Stimulated activated CD4-positive, alpha-beta T cell treated with anti-CD3 and anti-CD28 coated beads, Interleukin-2, amount 100 ng/mL, for 24 hours (primary cell): ENCODE measurements at regions not wholly inside any gene's neighbourhood (a gene's known extent, or its start where the extent isn't known, plus 50 kb on each side); places are given as distances from the start of the nearest gene placed in this dataset.
A peak's percentile ranks its signal among the peaks of the same experiment; 100 is the strongest.
"Not testable (repeated sequence)": the region's sequence is repeated elsewhere in the genome, so short reads cannot be mapped to it uniquely, and the experiment has no call there.

Experiments used
- DNase-seq, 2 donors: peaks; one replicate each; pipeline ENCODE4 v3.0.0-alpha.2; 2020

DNA sequence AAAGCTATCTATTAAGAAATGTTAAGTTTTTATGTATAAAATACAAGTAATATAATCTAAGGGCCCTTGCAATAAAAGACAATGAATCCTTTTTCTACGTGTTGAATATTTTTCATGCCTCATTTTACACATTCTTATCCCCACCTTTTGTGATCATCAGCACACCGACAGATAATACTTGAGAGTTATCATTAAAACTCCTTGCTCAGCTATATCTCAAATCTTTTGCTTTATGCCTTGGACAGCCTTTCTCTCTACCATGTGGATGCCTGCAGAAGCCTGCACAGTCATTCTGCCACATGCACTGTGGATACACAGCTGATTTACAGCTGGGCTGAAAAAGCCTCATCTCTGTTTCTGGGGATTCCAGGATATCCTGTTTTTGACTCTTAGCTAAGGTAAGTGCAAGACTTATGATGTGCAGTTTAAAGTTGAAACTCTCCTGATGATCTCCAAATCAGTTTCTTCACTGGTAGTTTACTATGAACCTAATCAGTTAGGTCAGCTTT, 1565.1 kb downstream of the SI start:
- no peak for DNase-seq

DNA sequence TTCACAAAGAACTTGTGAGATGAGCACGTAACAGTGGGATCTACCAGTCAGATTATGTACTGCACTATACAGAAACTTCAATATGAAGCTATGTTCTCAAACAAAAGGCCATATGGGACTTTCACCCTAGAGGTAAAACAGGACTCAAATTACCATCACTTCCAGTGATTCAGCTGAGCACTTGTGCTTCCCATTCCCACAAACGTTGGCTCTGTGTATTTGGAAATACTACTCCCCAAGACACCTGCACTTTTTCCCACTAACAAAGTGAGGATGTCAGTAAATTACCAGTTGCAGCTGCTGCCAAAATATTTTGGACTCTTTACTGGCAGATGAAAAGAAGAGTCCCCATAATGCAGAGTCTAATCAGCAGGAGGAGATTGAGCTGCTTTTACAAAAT, 1570.1 kb downstream of the SI start:
- DNase-seq, result no peak

DNA sequence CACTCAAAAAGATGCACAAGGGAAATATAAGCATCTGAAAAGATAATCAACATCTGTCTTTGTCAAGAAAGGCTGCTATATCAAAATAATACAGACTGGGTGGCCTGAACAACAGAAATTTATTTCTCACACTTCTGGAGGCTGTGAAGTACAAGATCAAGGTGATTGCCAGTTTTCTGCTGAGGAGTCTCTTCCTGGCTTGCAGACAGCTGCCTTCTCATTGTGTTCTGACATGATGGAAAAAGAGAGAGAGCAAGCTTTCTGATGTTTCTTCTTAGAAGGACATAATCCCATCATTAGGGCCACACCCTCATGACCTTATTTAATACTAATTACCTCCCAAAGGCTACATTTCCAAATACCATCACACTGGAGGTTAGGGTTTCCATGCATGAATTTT, 1573.3 kb downstream of the SI start:
- DNase-seq, result no peak

DNA sequence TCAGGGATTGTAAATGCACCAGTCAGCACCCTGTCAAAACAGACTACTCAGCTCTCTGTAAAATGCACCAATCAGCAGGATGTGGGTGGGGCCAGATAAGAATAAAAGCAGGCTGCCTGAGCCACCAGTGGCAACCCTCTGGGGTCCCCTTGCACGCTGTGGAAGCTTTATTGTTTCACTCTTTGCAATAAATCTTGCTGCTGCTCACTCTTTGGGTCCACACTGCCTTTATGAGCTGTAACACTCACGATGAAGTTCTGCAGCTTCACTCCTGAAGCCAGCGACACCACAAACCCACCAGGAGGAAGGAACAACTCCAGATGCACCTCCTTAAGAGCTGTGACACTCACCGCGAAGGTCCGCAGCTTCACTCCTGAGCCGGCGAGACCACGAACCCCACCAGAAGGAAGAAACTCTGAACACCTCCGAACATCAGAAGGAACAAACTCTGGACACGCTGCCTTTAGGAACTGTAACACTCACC, 1578.5 kb downstream of the SI start:
- DNase-seq, result not testable (repeated sequence)

DNA sequence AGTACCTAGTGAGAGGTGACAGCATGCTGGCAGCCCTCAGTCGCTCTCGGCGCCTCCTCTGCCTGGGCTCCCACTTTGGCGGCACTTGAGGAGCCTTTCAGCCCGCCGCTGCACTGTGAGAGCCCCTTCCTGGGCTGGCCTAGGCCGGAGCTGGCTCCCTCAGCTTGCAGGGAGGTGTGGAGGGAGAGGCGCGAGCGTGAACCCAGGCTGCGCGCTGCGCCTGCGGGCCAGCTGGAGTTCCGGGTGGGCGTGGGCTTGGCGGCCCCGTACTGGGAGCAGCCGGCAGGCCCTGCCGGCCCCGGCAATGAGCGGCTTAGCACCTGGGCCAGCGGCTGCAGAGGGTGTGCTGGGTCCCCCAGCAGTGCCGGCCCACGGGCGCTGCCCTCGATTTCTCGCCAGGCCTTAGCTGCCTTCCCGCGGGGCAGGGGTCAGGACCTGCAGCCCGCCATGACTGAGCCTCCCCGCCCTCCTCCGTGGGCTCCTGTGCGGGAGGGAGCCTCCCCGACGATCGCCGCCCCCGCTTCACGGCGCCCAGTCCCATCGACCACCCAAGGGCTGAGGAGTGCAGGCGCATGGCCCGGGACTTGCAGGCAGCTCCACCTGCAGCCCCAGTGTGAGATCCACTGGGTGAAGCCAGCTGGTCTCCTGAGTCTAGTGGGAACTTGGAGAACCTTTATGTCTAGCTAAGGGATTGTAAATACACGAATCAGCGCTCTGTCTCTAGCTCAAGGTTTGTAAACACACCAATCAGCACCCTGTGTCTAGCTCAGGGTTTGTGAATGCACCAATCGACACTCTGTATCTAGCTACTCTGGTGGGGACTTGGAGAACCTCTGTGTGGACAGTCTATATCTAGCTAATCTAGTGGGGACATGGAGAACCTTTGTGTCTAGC, 1579.2 kb downstream of the SI start:
- DNase-seq, result not testable (repeated sequence)

DNA sequence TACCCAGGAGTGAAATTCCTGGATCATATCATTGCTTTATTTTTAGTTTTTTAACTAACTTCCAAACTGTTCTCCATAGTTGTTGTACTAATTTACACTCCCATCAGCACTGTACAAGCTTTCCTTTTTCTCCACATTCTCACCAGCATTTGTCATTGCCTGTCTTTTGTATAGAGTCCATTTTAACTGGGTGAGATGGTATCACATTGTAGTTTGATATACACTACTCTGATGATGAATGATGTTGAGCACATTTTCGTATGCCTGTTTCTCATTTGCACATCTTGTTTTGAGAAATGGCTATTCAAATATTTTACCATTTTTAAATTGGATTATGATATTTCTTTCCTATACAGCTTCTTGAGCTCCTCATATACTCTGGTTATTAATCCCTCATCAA, 1586.6 kb downstream of the SI start:
- DNase-seq, result no peak

DNA sequence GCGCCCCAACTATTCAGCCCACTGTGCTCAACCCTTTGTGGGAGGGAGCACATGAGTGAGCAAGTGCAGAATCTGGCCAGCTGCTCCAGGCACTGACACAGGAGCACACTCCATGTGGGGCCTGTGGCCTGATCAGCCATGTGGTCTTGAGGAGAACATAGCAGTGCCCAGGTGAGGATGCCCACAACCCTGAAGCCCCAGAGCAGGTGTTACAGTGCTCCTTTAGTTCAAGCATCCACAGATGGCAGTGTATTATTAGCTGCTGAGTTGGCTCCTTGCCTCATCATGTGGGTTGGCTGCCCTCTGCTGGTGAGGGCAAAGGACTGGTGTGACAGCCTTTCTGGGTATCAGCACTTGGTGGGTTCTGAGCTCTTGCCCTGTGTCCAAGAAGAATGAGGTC, 1588.2 kb downstream of the SI start:
- DNase-seq, result peak in 1 of 2 donors; percentile 36

DNA sequence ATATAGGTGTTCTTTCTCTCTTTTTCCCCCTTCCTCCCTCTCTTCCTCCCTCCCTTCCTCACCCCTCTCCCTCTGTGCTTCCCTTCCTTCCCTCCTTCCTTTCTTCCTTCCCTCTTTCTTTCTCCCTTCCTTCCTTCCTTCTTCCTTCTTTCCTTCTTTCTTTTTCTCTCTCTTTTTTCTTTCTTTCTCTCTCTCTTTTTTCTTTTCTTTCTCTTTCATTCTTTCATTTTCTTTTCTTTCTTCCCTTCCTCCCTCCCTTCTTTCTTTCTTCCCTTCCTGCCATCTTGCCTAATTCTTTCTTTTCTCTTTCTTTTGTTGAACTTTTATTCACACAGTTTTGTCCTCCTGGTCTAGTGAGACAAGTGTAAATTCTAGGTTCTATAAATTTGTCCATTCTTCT, 1595.6 kb downstream of the SI start:
- no peak for DNase-seq

DNA sequence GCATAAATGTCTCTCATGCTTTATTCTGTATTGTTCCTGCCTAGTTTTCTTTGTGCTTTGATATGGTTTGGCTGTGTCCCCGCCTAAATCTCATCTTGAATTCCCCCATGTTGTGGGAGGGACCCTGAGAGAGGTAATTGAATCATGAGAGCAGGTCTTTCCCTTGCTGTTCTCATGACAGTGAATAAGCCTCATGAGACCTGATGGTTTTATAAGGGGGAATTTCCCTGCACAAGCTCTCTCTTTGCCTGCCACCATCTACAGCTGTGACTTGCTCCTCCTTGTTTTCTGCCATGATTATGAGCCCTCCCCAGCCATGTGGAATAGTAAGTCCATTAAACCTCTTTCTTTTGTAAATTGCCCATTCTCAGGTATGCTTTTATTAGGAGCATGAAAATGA, 1596.6 kb downstream of the SI start:
- DNase-seq, result no peak

DNA sequence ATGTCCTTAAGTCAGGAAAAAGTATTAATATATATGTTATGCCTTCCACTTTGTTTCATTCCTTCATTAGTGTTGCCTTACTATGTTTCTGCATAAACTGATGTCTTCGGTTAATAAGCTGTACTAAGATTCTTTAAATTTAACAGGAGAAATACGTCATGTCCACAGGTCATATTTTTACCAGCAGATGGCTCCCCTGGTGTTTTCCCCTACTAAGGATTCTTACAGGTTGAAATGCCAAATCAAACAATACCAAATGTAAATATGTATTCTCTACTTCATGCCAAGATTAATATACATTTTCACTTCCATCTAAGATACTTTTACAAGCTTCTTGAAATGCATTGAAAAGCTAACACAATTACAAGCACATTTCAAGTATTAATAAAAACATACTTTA, 1602.1 kb downstream of the SI start:
- DNase-seq, result no peak

DNA sequence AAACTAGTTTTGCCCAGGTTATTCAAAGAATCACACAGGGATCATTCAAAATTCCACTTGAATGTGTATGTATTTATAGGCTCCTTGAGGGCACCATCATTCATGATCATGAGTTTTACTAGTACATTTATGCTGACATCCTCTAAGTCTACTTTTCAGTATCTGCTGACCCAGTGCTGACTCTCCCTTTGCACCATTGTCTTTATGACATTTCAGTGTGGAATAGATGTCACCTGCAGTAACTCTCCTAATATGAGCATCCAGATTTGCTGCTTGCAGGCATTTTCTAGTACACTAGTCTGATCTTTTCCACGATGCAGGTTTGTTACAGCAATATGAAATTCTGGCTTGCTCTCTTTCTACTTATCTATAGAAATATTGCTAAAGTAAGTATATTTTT, 1603.5 kb downstream of the SI start:
- no peak for DNase-seq

DNA sequence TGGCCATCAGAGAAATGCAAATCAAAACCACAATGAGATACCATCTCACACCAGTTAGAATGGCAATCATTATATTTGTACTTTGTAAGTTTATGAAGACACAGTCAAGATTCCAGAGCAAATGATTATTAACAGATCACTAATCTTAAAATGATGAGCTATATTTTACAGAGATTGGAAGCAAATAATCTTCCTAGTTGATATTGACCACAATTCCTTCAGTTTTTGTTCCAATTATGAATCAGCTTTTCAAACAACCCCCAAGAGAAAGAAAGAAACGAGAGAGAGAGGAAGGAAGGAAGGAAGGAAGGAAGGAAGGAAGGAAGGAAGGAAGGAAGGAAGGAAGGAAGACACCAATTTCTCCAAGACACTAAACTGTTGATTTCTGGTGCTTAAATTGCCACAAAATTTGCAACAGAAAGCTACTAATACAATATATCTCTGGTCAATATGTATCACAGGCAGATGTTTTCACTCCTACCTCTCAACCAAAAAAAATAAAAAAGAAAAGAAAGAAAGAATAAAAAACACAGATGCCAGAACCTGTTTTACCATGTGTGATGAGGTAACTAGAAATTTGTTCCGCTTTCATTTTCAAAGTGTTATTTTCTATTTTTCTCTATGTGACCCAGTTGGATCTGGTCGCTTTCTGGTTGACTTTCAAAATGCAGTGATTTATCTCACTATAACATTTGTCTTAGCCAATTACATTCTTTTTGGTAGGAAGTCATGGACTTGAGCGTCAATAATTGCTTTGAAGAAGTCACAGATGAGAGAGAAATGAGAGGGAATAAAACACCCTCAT, 1609.6 kb downstream of the SI start:
- no peak for DNase-seq

DNA sequence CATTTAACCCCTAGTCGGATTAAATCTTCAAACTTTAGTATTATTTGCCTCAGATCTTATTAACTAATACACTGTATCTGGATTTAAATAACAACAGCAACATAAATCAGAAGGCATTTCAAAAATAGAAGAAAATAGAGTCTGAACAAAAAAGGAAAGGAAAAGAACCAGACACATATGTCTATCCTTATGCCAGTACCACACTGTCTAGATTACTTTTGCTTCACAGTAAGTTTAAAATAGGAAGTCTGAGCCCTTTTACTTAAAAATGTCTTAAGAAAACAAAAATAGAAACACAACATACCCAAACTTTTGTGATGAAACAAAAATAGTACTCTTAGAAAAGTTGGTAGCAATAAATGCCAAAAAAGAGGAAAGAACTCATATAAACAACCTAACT, 1615.8 kb downstream of the SI start:
- no peak for DNase-seq

DNA sequence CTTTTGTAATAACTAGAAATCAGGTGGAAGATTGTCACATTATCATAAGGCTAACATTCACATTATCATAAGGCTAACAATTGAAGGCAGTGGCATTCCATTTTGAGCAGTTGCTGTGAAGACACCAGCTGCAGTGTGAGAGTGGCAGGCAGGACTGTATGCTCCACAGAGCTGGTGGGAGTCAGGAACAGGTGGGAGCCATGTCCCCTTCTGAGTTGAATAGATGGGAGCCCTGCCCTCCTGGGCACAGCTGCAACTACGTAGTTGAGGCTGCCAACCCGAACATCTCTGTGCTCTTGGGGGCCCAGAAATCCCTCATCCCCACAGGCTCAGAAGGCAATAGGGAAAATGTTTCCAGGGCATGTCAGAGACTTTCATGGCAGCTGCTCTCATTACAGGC, 1627.6 kb downstream of the SI start:
- DNase-seq, result no peak

DNA sequence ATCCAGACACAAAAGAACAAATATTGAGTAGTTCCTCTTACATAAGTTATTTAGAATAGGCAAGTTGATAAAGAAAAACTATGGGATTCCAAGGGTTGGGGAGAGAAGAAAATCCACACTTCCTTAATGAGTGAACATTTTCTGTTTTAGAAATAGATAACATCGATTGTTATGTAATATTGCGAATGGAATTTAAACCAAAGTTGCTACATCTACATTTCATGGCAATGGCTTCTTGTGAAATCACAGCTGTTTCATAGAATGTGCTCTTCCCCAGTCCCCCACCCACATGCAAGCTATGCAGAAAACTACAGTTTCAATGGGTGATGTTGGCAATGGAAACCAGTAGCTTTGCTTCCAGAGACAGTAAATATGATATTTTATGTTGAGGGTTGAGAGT, 1639.5 kb downstream of the SI start:
- DNase-seq, result no peak

DNA sequence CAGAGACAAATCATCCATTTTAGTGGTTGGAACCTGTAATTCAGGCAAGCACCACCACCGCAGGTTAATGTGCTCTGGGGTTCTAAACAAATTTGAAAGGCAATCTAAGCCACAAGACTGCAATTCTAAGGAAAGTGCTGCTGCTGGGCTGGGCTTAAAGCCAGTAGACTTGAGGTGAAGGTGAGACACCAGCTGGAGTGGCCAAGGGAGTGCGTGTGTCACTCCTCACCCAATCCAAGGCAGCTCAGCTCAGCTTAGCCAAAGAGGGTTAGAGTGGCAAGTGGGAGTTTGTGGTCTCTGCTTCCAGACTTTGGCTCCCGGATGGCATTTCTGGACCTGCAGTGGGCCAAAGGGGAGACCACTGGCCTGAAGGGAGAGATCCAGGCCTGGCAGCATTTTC, 1655.6 kb downstream of the SI start:
- no peak for DNase-seq

DNA sequence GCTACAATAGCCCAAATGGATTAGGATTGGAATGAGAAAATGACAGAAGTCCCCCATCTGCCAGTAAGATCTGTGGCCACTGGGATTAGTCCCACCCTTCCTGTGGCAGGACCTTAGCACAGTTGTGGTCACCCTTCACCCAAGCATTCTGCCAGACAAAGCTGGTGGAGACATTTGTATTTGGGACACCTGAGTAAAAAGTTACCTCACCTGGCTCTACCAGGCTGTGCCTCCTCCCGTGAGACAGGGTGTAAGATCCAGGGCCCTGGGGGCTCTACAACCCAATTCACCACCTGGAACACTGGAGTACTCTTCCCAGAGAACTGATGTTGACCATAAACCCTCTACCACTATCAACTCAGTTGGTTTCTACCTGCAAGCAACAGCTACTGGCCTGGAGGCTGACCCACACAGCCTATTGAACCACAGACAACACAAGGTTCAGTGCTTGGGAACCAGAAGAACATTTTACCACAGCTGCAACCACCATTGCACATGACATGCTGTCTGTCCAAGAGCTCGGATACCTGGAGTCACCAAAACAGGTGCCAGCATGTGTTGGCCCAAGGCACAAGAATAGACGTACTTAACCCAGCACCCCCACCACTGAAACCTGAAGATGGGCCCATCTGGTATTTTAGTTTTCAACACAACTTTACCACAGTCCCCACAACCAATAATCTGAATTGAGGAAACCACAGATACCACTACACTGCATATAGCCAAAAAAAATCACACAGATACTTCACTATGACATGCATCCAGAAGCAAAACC, 1686.7 kb downstream of the SI start:
- no peak for DNase-seq

DNA sequence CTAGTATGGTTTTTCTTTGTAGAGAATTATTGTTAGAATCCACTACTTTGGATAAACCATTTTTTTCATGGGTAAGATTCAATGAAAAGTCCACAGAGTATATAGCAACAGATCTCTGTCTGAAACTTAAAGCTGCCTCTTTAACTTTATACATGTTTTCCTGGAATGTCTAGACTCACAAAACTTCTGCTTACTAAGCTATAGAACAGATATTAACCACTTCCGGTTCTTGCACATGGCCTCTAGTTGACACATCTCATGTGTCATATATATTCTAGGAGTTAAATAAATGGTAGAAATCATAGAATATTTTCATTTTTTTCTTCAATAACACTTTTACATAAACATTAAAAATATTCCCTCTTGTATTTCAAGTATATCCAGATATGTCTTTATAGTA, 1693.9 kb downstream of the SI start:
- no peak for DNase-seq

DNA sequence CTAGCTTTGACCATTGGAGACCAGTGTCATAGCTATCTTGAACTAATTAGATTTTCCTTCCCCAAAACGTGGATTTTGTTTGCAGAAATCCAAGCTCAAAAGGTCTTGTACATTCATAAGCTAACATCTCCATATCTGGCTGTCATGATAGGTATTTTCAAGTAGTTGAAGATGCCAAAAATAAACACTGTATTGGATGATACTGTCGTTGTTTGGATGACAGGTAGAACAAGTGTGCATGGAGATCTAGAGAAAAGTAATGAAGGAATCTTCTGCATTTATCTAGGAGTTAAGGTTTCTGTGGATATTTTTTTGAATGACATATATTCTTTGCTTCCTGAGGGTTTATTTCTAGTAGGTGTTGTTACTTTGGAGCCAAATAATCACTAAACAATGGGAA, 1696.1 kb downstream of the SI start:
- no peak for DNase-seq

DNA sequence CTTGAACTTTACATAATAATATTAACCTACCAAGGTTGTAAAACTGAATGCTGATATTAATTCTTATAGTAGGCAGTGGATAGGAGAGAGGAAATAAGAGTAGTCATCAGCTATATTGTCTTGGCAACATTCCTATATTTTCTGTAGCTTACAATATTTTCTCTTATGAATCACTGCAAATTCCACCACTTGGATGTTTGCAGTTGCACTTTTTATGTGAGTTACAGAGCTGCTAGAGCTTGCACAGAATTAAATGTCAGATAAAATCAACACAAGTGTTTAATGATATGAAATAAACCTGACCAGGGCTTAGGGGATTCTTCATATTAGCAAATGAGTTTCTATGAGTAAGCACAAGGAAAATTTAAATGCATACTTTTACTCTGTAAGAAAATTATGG, 1710.1 kb downstream of the SI start:
- no peak for DNase-seq

DNA sequence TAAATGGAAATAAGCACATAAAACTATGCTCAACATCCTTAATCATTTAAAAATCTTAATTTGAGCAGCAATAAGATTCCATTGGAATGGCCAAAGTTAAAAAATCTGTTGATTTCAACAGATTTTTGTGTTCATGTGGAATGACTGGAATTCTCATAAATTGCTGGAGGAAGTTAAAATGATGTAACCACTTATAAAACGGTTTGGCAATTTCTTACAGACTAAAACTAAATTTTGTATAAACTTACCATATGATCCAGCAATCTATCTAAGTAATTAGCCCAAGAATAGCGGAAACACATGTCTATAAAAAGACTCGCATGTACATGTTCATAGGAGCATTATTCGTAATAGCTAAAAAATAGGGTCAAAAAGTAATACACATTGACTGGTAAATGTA, 1713.6 kb downstream of the SI start:
- no peak for DNase-seq

DNA sequence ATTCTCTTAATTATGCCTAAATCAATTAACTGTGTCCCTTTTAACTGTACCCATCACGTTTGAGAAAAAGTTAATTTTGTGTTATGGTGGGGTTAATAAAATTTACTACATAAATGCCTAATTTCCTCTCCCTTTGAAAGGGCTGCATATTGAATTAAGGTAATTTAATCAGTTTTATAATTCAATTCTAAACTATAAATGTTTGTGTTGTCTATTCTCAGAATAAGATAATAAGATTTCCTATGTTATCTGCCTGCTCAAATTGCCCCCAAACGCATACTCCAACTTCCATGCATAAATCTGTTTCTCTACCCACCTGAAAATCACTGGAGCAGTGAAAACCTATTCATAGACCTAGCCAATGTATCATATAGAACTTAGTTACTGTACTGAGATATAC, 1716.1 kb downstream of the SI start:
- DNase-seq, result no peak

DNA sequence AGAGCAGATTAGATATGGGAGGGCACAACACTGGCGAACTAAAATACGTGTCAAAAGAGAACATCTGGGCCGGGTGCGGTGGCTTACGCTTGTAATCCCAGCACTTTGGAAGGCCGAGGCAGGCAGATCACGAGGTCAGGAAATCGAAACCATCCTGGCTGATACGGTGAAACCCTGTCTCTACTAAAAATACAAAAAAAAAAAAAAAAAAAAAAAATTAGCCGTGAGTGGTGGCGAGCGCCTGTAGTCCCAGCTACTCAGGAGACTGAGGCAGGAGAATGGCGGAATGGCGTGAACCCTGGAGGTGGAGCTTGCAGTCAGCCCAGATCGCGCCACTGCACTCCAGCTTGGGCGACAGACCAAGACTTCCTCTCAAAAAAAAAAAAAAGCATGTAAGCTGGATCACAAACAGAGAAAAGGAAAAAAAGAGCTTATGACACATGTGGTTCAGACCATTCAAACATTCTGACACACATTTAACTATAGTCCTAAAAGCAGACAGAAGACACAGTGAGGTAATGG, 1716.9 kb downstream of the SI start:
- not testable (repeated sequence) for DNase-seq
